Caco-2 (cell line): ENCODE measurements at regions not wholly inside any gene's neighbourhood (a gene's known extent, or its start where the extent isn't known, plus 50 kb on each side); places are given as distances from the start of the nearest gene placed in this dataset.
A peak's percentile ranks its signal among the peaks of the same experiment; 100 is the strongest.

ENCODE experiments used
- BruUV-seq: library from RNA; stranded (reverse); fragments of 400-500 nt; replicated peaks from 2 replicates; lab custom pipeline; 2021; lab: Mats Ljungman, UMichigan
- CTCF ChIA-PET: fragments of 300-600 bp; sonication (Branson Sonifier 250); formaldehyde crosslinking; loops from one replicate; lab custom pipeline; 2022; ENCODE audit warnings: antibody characterized with exemption; lab: Charles Lee
- POLR2A ChIA-PET: fragments of 300-600 bp; sonication (Branson Sonifier 250); formaldehyde crosslinking; loops from one replicate; lab custom pipeline; 2022; ENCODE audit warnings: antibody characterized with exemption; lab: Charles Lee
- DNase-seq, 2 experiments: peaks; one replicate each; pipeline versions ENCODE4 v3.0.0 to v3.0.0-alpha.2; 2020 to 2022
- H3K27me3 ChIP-seq: replicated peaks from 2 replicates; pipeline ENCODE4 v1.6.0; 2011; ENCODE audit warnings: low read length; ENCODE audit not compliant: control insufficient read depth, insufficient read depth
- H3K36me3 ChIP-seq: 2 replicates; pipeline ENCODE4 v1.5.1; 2011; ENCODE audit warnings: low read length; ENCODE audit not compliant: control insufficient read depth, insufficient read depth
- H3K4me1 ChIP-seq: fragments of 250-450 bp; sonication (Bioruptor Pico); 2 replicates; pipeline ENCODE4 v1.5.1; 2020; ENCODE audit warnings: mild to moderate bottlenecking
- H3K4me3 ChIP-seq: 2 replicates; pipeline ENCODE4 v1.5.1; 2011; ENCODE audit warnings: low read depth, mild to moderate bottlenecking, control low read depth, low read length
- H3K9me3 ChIP-seq: fragments of 250-450 bp; sonication (Bioruptor Pico); 2 replicates; pipeline ENCODE4 v1.5.1; 2020; ENCODE audit warnings: mild to moderate bottlenecking, moderate library complexity
- H3K27ac Mint-ChIP-seq: one replicate; pipeline ENCODE4 v1.8.0; 2022; ENCODE audit warnings: mixed read lengths; ENCODE audit not compliant: unreplicated experiment
- H3K27me3 Mint-ChIP-seq: one replicate; pipeline ENCODE4 v1.8.0; 2022; ENCODE audit warnings: mixed read lengths; ENCODE audit not compliant: insufficient read depth, unreplicated experiment
- H3K36me3 Mint-ChIP-seq: one replicate; pipeline ENCODE4 v1.8.0; 2022; ENCODE audit warnings: mild to moderate bottlenecking, mixed read lengths; ENCODE audit not compliant: insufficient read depth, unreplicated experiment
- H3K4me1 Mint-ChIP-seq: one replicate; pipeline ENCODE4 v1.8.0; 2022; ENCODE audit warnings: low read depth, mixed read lengths; ENCODE audit not compliant: unreplicated experiment
- H3K4me3 Mint-ChIP-seq: one replicate; pipeline ENCODE4 v1.8.0; 2022; ENCODE audit warnings: mild to moderate bottlenecking, moderate library complexity, mixed read lengths; ENCODE audit not compliant: unreplicated experiment
- H3K9me3 Mint-ChIP-seq: one replicate; pipeline ENCODE4 v1.8.0; 2022; ENCODE audit warnings: mixed read lengths; ENCODE audit not compliant: unreplicated experiment
- intact Hi-C: fragments of 100-400 bp; cut with micrococcal nuclease; formaldehyde crosslinking; loops from one replicate; pipeline ENCODE4 v1.10.0; 2022; ENCODE audit not compliant: unreplicated experiment
- TF ChIP-seq, protein P1 (sequence below), 2 experiments: fragments of 200-600 bp in 1 of 2; IDR thresholded peaks; 1 replicate in 1 of 2; 2 replicates in 1 of 2; pipeline versions ENCODE4 v1.5.1 to v1.8.0; 2011 to 2022; ENCODE audit warnings: antibody characterized with exemption in 1 of 2, control low read depth in 1 of 2, inconsistent platforms in 1 of 2, low read depth in 1 of 2, low read length in 1 of 2, mild to moderate bottlenecking in 1 of 2, moderate library complexity in 1 of 2; ENCODE audit not compliant: insufficient read depth in 1 of 2, severe bottlenecking in 1 of 2, unreplicated experiment in 1 of 2

GRCh38 chr1:117752661-117753060 lies 146.8 kb downstream of the TENT5C start:
- H3K9me3 ChIP-seq: no peaks in the 10 kb centered on the region

GRCh38 chr1:117753232-117753631 lies 147.4 kb downstream of the TENT5C start:
- Histone ChIP-seq H3K4me3 (no peak overlapping the region), H3K9me3 (no peaks in the 10 kb centered on the region), H3K4me1 (peaks cover 21% of the 10 kb centered on the region), H3K36me3 (no peaks in the 10 kb centered on the region), H3K27me3 (no peaks in the 10 kb centered on the region)
- CTCF ChIA-PET: interaction anchor here (0.6 to 2.3 kb wide), 3 partner anchors 21 to 79 kb away, joined by 3 to 17 read pairs (median 4); no protein-coding TSS in a partner anchor
- intact Hi-C loops: loop anchor here (10.0 kb wide), 1 partner anchor 142 kb away; no protein-coding TSS in a partner anchor
- DNase-seq: no peak
- H3K4me1 Mint-ChIP-seq: peaks cover 37% of the 10 kb centered on the region
- H3K27me3 Mint-ChIP-seq: no peaks in the 10 kb centered on the region
- no TSS peak for BruUV-seq
- H3K36me3 Mint-ChIP-seq: no peaks in the 10 kb centered on the region
- TF ChIP-seq, protein P1, sequence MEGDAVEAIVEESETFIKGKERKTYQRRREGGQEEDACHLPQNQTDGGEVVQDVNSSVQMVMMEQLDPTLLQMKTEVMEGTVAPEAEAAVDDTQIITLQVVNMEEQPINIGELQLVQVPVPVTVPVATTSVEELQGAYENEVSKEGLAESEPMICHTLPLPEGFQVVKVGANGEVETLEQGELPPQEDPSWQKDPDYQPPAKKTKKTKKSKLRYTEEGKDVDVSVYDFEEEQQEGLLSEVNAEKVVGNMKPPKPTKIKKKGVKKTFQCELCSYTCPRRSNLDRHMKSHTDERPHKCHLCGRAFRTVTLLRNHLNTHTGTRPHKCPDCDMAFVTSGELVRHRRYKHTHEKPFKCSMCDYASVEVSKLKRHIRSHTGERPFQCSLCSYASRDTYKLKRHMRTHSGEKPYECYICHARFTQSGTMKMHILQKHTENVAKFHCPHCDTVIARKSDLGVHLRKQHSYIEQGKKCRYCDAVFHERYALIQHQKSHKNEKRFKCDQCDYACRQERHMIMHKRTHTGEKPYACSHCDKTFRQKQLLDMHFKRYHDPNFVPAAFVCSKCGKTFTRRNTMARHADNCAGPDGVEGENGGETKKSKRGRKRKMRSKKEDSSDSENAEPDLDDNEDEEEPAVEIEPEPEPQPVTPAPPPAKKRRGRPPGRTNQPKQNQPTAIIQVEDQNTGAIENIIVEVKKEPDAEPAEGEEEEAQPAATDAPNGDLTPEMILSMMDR (IDR thresholded peaks at IDR 0.05; ENCODE audit: insufficient read depth in 1 of 2, low read depth in 1 of 2, low read length in 1 of 2, severe bottlenecking in 1 of 2, unreplicated experiment in 1 of 2): no peak
- H3K4me3 Mint-ChIP-seq: no peak overlapping the region
- peaks cover 35% of the 10 kb centered on the region for H3K9me3 Mint-ChIP-seq
- POLR2A ChIA-PET: no interaction called here
- H3K27ac Mint-ChIP-seq: peak overlapping the region; percentile 65

More at GRCh38 chr1:117752661-117753060, 146.8 kb downstream of the TENT5C start:
- H3K4me1 ChIP-seq: peaks cover 21% of the 10 kb centered on the region
- TF ChIP-seq, protein P1 (IDR thresholded peaks at IDR 0.05; ENCODE audit: insufficient read depth in 1 of 2, low read depth in 1 of 2, low read length in 1 of 2, severe bottlenecking in 1 of 2, unreplicated experiment in 1 of 2): no peak
- H3K27me3 ChIP-seq: no peaks in the 10 kb centered on the region
- ChIA-PET POLR2A (no interaction called here), CTCF (no interaction called here)
- intact Hi-C loops: loop anchor here (10.0 kb wide), 1 partner anchor 142 kb away; no protein-coding TSS in a partner anchor
- H3K36me3 ChIP-seq: no peaks in the 10 kb centered on the region
- Mint-ChIP-seq H3K27me3 (no peaks in the 10 kb centered on the region), H3K9me3 (peaks cover 36% of the 10 kb centered on the region), H3K4me1 (peaks cover 37% of the 10 kb centered on the region), H3K4me3 (no peak overlapping the region), H3K27ac (peak overlapping the region; percentile 39), H3K36me3 (no peaks in the 10 kb centered on the region)
- DNase-seq: no peak
- H3K4me3 ChIP-seq: no peak overlapping the region
- BruUV-seq: no TSS peak

DNA sequence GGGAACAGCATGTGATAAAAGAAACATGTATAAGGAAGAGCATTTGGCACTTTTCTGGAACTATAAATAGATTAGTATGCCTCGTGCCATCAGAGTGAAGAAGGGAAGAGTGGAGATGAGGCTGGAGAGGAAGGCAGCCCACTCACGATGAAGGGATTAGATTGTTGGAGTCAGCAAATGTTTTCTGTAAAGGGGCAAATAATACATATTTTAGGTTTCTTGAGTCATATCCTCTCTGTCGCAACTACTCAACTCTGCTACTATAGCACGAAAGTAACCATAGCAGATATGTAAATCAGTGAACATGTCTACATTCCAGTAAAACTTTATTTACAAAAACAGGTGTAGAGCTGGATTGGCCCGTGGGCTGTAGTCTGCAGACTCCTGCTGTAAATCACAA lies 147.8 kb downstream of the TENT5C start:
- no peak for DNase-seq

More for the DNA sequence above, 147.8 kb downstream of the TENT5C start:
- TF ChIP-seq, protein P1 (IDR thresholded peaks at IDR 0.05; ENCODE audit: insufficient read depth in 1 of 2, low read depth in 1 of 2, low read length in 1 of 2, severe bottlenecking in 1 of 2, unreplicated experiment in 1 of 2): no peak
- POLR2A ChIA-PET: no interaction called here
- Mint-ChIP-seq H3K9me3 (peaks cover 30% of the 10 kb centered on the region), H3K4me1 (peaks cover 41% of the 10 kb centered on the region), H3K4me3 (no peak overlapping the region), H3K27ac (peak overlapping the region; percentile 65), H3K36me3 (no peaks in the 10 kb centered on the region), H3K27me3 (no peaks in the 10 kb centered on the region)
- H3K27me3 ChIP-seq: no peaks in the 10 kb centered on the region
- no peak overlapping the region for H3K4me3 ChIP-seq
- no peaks in the 10 kb centered on the region for H3K9me3 ChIP-seq
- peaks cover 23% of the 10 kb centered on the region for H3K4me1 ChIP-seq
- intact Hi-C loops: loop anchor here (1.0 to 10.0 kb wide), 6 partner anchors 19 to 218 kb away; no protein-coding TSS in a partner anchor
- H3K36me3 ChIP-seq: no peaks in the 10 kb centered on the region
- CTCF ChIA-PET: interaction anchor here (0.6 to 2.3 kb wide), 13 partner anchors 19 to 219 kb away, joined by 3 to 17 read pairs (median 4); no protein-coding TSS in a partner anchor
- BruUV-seq: no TSS peak
